H1 (cell line): ENCODE measurements at regions not wholly inside any gene's neighbourhood (a gene's known extent, or its start where the extent isn't known, plus 50 kb on each side); places are given as distances from the start of the nearest gene placed in this dataset.

Experiments
- CHD1 ChIP-seq: IDR thresholded peaks from 2 replicates; pipeline ENCODE4 v1.6.1; 2012; ENCODE audit warnings: low read depth, low read length, improper control_type of control experiment
- EGR1 ChIP-seq: IDR thresholded peaks from 2 replicates; pipeline ENCODE4 v1.6.1; 2011; ENCODE audit warnings: low read depth, low read length, borderline replicate concordance
- POLR2AphosphoS5 ChIP-seq: IDR thresholded peaks from 2 replicates; pipeline ENCODE4 v1.6.1; 2011; ENCODE audit warnings: low read depth, low read length
- RXRA ChIP-seq: IDR thresholded peaks from 2 replicates; pipeline ENCODE4 v1.6.1; 2011; ENCODE audit warnings: low read depth, mild to moderate bottlenecking, low read length, moderate library complexity; ENCODE audit not compliant: insufficient read depth
- TAF7 ChIP-seq: optimal IDR thresholded peaks from 2 replicates; pipeline ENCODE3; 2011; ENCODE audit warnings: low read depth, mild to moderate bottlenecking, inconsistent platforms, low read length, moderate library complexity, borderline replicate concordance
- YY1 ChIP-seq: IDR thresholded peaks from 2 replicates; pipeline ENCODE4 v1.6.1; 2011; ENCODE audit warnings: low read depth, mild to moderate bottlenecking, low read length

GRCh38 chr5:88093765-88094164 is 174.9 kb downstream of the TMEM161B start (continued):
- TF ChIP-seq YY1: no peak
- no peak for TF ChIP-seq RXRA
- TF ChIP-seq EGR1: no peak
- no peak for TF ChIP-seq CHD1
- no peak for TF ChIP-seq TAF7
- no peak for TF ChIP-seq POLR2AphosphoS5
